ENCODE measurements at regions not wholly inside any gene's neighbourhood (a gene's known extent, or its start where the extent isn't known, plus 50 kb on each side); places are given as distances from the start of the nearest gene placed in this dataset.

GRCh38 chr17:53454337-53454736 lies 368.4 kb upstream of the KIF2B start:
- FAIRE-seq, result no peak
- no peak for TF ChIP-seq CTCF (IDR thresholded peaks at IDR 0.05; ENCODE audit: insufficient read depth, missing control alignments)
- no peak for DNase-seq (ENCODE audit: insufficient read length, low spot score)

GRCh38 chr17:53449324-53449723 lies 373.4 kb upstream of the KIF2B start:
- no peak for FAIRE-seq
- no peak for TF ChIP-seq CTCF (IDR thresholded peaks at IDR 0.05; ENCODE audit: insufficient read depth, missing control alignments)
- DNase-seq (ENCODE audit: insufficient read length, low spot score), result no peak

GRCh38 chr17:53428913-53429312 lies 393.8 kb upstream of the KIF2B start:
- FAIRE-seq, result no peak
- no peak for TF ChIP-seq CTCF (IDR thresholded peaks at IDR 0.05; ENCODE audit: insufficient read depth, missing control alignments)
- DNase-seq (ENCODE audit: insufficient read length, low spot score), result no peak

GRCh38 chr17:53426505-53426904 lies 396.2 kb upstream of the KIF2B start:
- no peak for TF ChIP-seq CTCF (IDR thresholded peaks at IDR 0.05; ENCODE audit: insufficient read depth, missing control alignments)
- FAIRE-seq (no peak), DNase-seq (ENCODE audit: insufficient read length, low spot score) (no peak)

GRCh38 chr17:53420035-53420641 lies 402.6 kb upstream of the KIF2B start:
- DNase-seq (ENCODE audit: insufficient read length, low spot score) (no peak), FAIRE-seq (no peak)
- no peak for TF ChIP-seq CTCF (IDR thresholded peaks at IDR 0.05; ENCODE audit: insufficient read depth, missing control alignments)

- DNase-seq (ENCODE audit: insufficient read length, low spot score), result no peak
- no peak for FAIRE-seq
- no peak for TF ChIP-seq CTCF (IDR thresholded peaks at IDR 0.05; ENCODE audit: insufficient read depth, missing control alignments)
These were observed 413.1 kb upstream of the KIF2B start for GRCh38 chr17:53409588-53409987.

- FAIRE-seq, result no peak
- no peak for DNase-seq (ENCODE audit: insufficient read length, low spot score)
- no peak for TF ChIP-seq CTCF (IDR thresholded peaks at IDR 0.05; ENCODE audit: insufficient read depth, missing control alignments)
These were observed 415.8 kb upstream of the KIF2B start for GRCh38 chr17:53406907-53407306.
